Neural crest cell (in vitro differentiated cells): ENCODE measurements at regions not wholly inside any gene's neighbourhood (a gene's known extent, or its start where the extent isn't known, plus 50 kb on each side); places are given as distances from the start of the nearest gene placed in this dataset.

Source experiments
- DNase-seq: peaks from one replicate; pipeline ENCODE4 v3.0.0; 2021; ENCODE audit warnings: low read depth, mixed read lengths, low spot score
- H3K27ac Mint-ChIP-seq: one replicate; pipeline ENCODE4 v1.8.0; 2021; ENCODE audit warnings: mild to moderate bottlenecking, mixed read lengths; ENCODE audit not compliant: unreplicated experiment
- H3K27me3 Mint-ChIP-seq: 2 replicates; pipeline ENCODE4 v1.8.0; 2021; ENCODE audit warnings: low read depth, mild to moderate bottlenecking, mixed read lengths
- H3K36me3 Mint-ChIP-seq: 2 replicates; pipeline ENCODE4 v1.8.0; 2021; ENCODE audit warnings: low read depth, mild to moderate bottlenecking, mixed read lengths
- H3K4me1 Mint-ChIP-seq: 2 replicates; pipeline ENCODE4 v1.8.0; 2021; ENCODE audit warnings: mixed read lengths
- H3K4me3 Mint-ChIP-seq: one replicate; pipeline ENCODE4 v1.8.0; 2021; ENCODE audit warnings: mild to moderate bottlenecking, mixed read lengths
- H3K9me3 Mint-ChIP-seq: 2 replicates; pipeline ENCODE4 v1.8.0; 2021; ENCODE audit warnings: mixed read lengths
- CTCF ChIP-seq: fragments of 200-600 bp; sonication (generic); conservative IDR thresholded peaks from 2 replicates; pipeline ENCODE4 v1.5.0; 2021; ENCODE audit warnings: antibody characterized with exemption, mild to moderate bottlenecking

GRCh38 chr11:70546191-70546940 is 148.0 kb downstream of the CTTN start:
- H3K36me3 Mint-ChIP-seq: no peaks in the 10 kb centered on the region
- peaks cover 31% of the 10 kb centered on the region for H3K4me1 Mint-ChIP-seq
- no peak for TF ChIP-seq CTCF
- no peaks in the 10 kb centered on the region for H3K27me3 Mint-ChIP-seq
- H3K4me3 Mint-ChIP-seq: no peak overlapping the region
- no peak overlapping the region for H3K27ac Mint-ChIP-seq
- DNase-seq: no peak
- H3K9me3 Mint-ChIP-seq: no peaks in the 10 kb centered on the region

- Mint-ChIP-seq H3K4me1 (peaks cover 39% of the 10 kb centered on the region), H3K27ac (peak overlapping the region; percentile 19), H3K9me3 (no peaks in the 10 kb centered on the region), H3K36me3 (no peaks in the 10 kb centered on the region), H3K4me3 (peak overlapping the region; percentile 38), H3K27me3 (no peaks in the 10 kb centered on the region)
- DNase-seq: no peak
- TF ChIP-seq CTCF: no peak
Measured at GRCh38 chr11:70547386-70547785, 149.1 kb downstream of the CTTN start.

GRCh38 chr11:70547821-70548670 is 149.7 kb downstream of the CTTN start:
- TF ChIP-seq CTCF: no peak
- no peak overlapping the region for H3K27ac Mint-ChIP-seq
- H3K27me3 Mint-ChIP-seq: no peaks in the 10 kb centered on the region
- no peaks in the 10 kb centered on the region for H3K36me3 Mint-ChIP-seq
- H3K9me3 Mint-ChIP-seq: no peaks in the 10 kb centered on the region
- no peak for DNase-seq
- H3K4me3 Mint-ChIP-seq: peak overlapping the region; percentile 38
- H3K4me1 Mint-ChIP-seq: peaks cover 42% of the 10 kb centered on the region

GRCh38 chr11:70548976-70549375 is 150.6 kb downstream of the CTTN start:
- no peak for DNase-seq
- H3K27ac Mint-ChIP-seq: peak overlapping the region; percentile 19

GRCh38 chr11:70549386-70549785 is 151.1 kb downstream of the CTTN start:
- Mint-ChIP-seq H3K36me3 (no peaks in the 10 kb centered on the region), H3K4me1 (peaks cover 56% of the 10 kb centered on the region), H3K27ac (no peak overlapping the region), H3K9me3 (no peaks in the 10 kb centered on the region), H3K27me3 (no peaks in the 10 kb centered on the region), H3K4me3 (no peak overlapping the region)
- DNase-seq: no peak
- no peak for TF ChIP-seq CTCF

More at GRCh38 chr11:70548976-70549375, 150.6 kb downstream of the CTTN start:
- H3K36me3 Mint-ChIP-seq: no peaks in the 10 kb centered on the region
- H3K27me3 Mint-ChIP-seq: no peaks in the 10 kb centered on the region
- H3K9me3 Mint-ChIP-seq: no peaks in the 10 kb centered on the region
- TF ChIP-seq CTCF: no peak
- H3K4me3 Mint-ChIP-seq: no peak overlapping the region
- peaks cover 52% of the 10 kb centered on the region for H3K4me1 Mint-ChIP-seq
